Kidney epithelial cell (primary cell): ENCODE measurements at regions not wholly inside any gene's neighbourhood (a gene's known extent, or its start where the extent isn't known, plus 50 kb on each side); places are given as distances from the start of the nearest gene placed in this dataset.

ENCODE experiments used
- DNase-seq: peaks from one replicate; pipeline ENCODE4 v3.0.0-alpha.2; 2010; ENCODE audit warnings: low read depth
- H3K27me3 ChIP-seq: 2 replicates; pipeline ENCODE4 v1.6.0; 2011; ENCODE audit warnings: low read length; ENCODE audit not compliant: control insufficient read depth, insufficient read depth
- H3K36me3 ChIP-seq: 2 replicates; pipeline ENCODE4 v1.5.1; 2011; ENCODE audit warnings: low read length; ENCODE audit not compliant: control insufficient read depth, insufficient read depth
- H3K4me3 ChIP-seq: 2 replicates; pipeline ENCODE4 v1.5.1; 2011; ENCODE audit warnings: low read depth, mild to moderate bottlenecking, control low read depth, low read length
- TF ChIP-seq, protein P1 (sequence below): IDR thresholded peaks from 2 replicates; pipeline ENCODE4 v1.5.1; 2011; ENCODE audit warnings: mild to moderate bottlenecking, moderate library complexity, low read length, control low read depth, inconsistent platforms; ENCODE audit not compliant: insufficient read depth, poor library complexity, severe bottlenecking

DNA sequence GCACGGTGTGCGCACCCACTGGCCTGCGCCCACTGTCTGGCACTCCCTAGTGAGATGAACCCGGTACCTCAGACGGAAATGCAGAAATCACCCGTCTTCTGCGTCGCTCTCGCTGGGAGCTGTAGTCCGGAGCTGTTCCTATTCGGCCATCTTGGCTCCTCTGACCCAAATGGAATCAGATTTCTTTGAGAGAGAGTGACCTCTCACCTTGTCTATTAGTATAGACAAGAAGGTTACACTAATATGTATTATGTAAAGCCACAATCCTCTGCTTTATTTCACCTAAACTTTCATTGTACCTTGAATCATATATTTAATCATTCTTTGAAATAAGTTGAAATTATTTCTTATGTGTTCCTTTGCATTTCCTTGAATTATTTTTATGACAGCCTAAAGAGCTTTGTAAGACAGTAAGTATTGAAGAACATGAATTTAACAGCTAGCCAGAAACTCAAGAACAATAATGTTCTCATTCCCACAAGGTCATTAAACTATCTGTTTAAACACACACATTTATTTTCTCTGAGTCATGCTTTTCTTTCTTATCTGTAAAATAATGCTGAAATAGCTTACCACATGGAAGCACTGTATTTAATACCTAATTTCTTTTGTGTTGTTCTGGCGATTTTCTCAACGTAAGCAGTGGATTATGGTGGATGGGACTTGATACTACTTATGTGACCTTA is 91.8 kb upstream of the DMRTA1 start:
- Histone ChIP-seq H3K27me3 (no peaks in the 10 kb centered on the region), H3K4me3 (no peak overlapping the region), H3K36me3 (no peaks in the 10 kb centered on the region)
- TF ChIP-seq, protein P1, sequence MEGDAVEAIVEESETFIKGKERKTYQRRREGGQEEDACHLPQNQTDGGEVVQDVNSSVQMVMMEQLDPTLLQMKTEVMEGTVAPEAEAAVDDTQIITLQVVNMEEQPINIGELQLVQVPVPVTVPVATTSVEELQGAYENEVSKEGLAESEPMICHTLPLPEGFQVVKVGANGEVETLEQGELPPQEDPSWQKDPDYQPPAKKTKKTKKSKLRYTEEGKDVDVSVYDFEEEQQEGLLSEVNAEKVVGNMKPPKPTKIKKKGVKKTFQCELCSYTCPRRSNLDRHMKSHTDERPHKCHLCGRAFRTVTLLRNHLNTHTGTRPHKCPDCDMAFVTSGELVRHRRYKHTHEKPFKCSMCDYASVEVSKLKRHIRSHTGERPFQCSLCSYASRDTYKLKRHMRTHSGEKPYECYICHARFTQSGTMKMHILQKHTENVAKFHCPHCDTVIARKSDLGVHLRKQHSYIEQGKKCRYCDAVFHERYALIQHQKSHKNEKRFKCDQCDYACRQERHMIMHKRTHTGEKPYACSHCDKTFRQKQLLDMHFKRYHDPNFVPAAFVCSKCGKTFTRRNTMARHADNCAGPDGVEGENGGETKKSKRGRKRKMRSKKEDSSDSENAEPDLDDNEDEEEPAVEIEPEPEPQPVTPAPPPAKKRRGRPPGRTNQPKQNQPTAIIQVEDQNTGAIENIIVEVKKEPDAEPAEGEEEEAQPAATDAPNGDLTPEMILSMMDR = no peak
- DNase-seq = no peak

DNA sequence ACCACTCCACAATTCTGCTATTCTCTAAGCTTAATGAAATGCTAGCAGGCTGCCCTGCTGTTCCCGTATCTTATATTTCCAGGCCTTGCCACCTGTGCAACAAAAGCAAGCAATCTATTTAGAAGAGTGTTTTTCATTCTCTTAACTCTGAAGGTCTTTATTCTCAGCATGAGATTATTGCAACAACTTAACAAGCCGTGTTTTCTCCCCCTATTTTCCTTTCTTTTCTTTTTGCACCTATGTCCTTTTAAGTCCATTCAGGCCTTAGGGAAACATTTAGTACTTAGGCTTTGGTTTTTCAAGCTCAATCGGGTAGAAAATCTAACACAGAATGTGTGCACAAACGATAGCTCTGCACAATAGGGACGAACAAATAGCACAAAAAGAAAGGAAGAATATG is 89.6 kb upstream of the DMRTA1 start:
- Histone ChIP-seq H3K4me3 (no peak overlapping the region), H3K27me3 (no peaks in the 10 kb centered on the region), H3K36me3 (no peaks in the 10 kb centered on the region)
- TF ChIP-seq, protein P1 = no peak
- no peak for DNase-seq

DNA sequence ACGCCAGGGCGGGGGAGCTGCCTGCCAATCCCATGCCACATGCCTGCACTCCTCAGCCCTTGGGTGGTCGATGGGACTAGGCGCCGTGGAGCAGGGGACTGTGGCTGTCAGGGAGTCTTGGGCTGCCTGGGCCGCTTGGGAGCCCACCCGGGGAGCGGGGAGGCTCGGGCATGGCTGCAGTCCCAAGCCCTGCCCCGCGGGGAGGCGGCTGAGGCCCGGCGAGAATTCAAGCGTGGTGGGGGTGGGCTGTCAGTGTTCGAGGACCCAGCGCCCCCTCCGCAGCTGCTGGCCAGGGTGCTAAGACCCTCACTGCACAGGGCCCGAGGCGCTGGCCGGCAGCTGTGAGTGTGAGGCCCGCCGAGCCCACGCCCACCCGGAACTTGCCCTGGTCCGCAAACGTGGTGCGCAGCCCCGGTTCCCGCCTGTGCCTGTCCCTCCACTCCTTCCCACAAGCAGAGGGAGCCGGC is 83.2 kb upstream of the DMRTA1 start:
- DNase-seq = no peak
- H3K27me3 ChIP-seq = no peaks in the 10 kb centered on the region
- no peaks in the 10 kb centered on the region for H3K36me3 ChIP-seq
- no peak overlapping the region for H3K4me3 ChIP-seq
- TF ChIP-seq, protein P1 = no peak

DNA sequence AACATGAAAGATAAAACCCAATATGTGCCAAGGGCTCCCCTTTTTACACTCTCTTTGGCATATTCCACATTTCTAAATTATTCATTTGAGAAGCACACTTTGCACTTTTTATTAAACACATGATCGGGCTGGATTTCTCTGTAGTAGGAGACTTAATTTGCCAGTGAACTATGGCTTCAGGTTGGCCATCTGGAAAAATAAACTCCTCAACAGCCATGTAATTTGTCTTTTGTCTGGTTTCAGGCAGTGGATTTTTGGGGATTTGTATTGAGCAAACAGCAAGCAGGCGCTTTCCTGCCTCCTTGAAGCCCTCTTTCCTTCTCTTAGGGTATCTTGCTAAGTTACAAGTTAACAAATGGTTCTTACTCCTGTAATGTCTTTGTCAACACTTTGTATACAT is 73.0 kb upstream of the DMRTA1 start:
- Histone ChIP-seq H3K27me3 (no peaks in the 10 kb centered on the region), H3K4me3 (no peak overlapping the region), H3K36me3 (no peaks in the 10 kb centered on the region)
- DNase-seq = no peak
- TF ChIP-seq, protein P1 = no peak

DNA sequence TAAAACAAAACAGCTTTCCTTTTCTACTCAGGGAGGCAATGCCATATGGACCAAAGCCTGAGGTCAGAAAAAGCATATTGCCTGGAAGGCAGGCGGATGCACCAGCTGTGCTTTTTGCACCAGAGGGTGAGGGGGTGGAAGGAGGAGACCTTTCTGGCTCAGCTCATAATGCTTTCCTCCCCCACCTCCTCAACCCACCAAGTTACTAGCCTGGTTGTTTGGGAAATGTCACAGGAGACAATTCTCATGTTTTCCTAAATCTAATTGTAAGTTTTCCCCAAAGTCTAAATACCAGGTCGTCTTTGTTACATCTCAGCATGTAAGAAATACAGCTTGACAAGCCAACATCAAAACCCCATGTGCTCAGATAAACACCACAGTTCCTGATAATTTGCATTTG is 72.6 kb upstream of the DMRTA1 start:
- Histone ChIP-seq H3K4me3 (no peak overlapping the region), H3K36me3 (no peaks in the 10 kb centered on the region), H3K27me3 (no peaks in the 10 kb centered on the region)
- TF ChIP-seq, protein P1 = no peak
- DNase-seq = no peak

- Histone ChIP-seq H3K27me3 (no peaks in the 10 kb centered on the region), H3K36me3 (no peaks in the 10 kb centered on the region), H3K4me3 (no peak overlapping the region)
- no peak for DNase-seq
- TF ChIP-seq, protein P1 = no peak
Measured at GRCh38 chr9:22379272-22379671, 67.4 kb upstream of the DMRTA1 start.
